Neural cell (in vitro differentiated cells): ENCODE measurements at regions not wholly inside any gene's neighbourhood (a gene's known extent, or its start where the extent isn't known, plus 50 kb on each side); places are given as distances from the start of the nearest gene placed in this dataset.
"Not testable (repeated sequence)": the region's sequence is repeated elsewhere in the genome, so short reads cannot be mapped to it uniquely, and the experiment has no call there.

Source experiments
- H2AFZ ChIP-seq: fragments of 200-600, 300-800 bp; sonication (generic), shearing (Covaris generic); 2 replicates; pipeline ENCODE4 v1.6.0; 2014; ENCODE audit warnings: low read depth, mild to moderate bottlenecking, antibody characterized with exemption, low read length, moderate library complexity
- H3F3A ChIP-seq: fragments of 200-600 bp; shearing (Covaris generic); 2 replicates; pipeline ENCODE4 v1.6.1; 2016; ENCODE audit warnings: mild to moderate bottlenecking, moderate library complexity, mixed read lengths, antibody characterized with exemption, low read length; ENCODE audit not compliant: insufficient read depth, poor library complexity, severe bottlenecking
- H3K27ac ChIP-seq: fragments of 200-600, 300-800 bp; sonication (generic), shearing (Covaris generic); 2 replicates; pipeline ENCODE4 v1.5.1; 2014; ENCODE audit warnings: mild to moderate bottlenecking, low read length, moderate library complexity
- H3K27me3 ChIP-seq: fragments of 300-800, 200-600 bp; sonication (generic), shearing (Covaris generic); 2 replicates; pipeline ENCODE4 v1.6.0; 2014; ENCODE audit warnings: mild to moderate bottlenecking, low read depth, low read length, moderate library complexity; ENCODE audit not compliant: insufficient read depth
- H3K36me3 ChIP-seq: fragments of 300-800, 200-600 bp; sonication (generic), shearing (Covaris generic); 2 replicates; pipeline ENCODE4 v1.5.1; 2014; ENCODE audit warnings: mild to moderate bottlenecking, antibody characterized with exemption, low read length, moderate library complexity; ENCODE audit not compliant: insufficient read depth
- H3K4me2 ChIP-seq: fragments of 300-800, 200-600 bp; sonication (generic), shearing (Covaris generic); 2 replicates; pipeline ENCODE4 v1.6.0; 2014; ENCODE audit warnings: mild to moderate bottlenecking, low read length
- H3K4me3 ChIP-seq: fragments of 300-800, 200-600 bp; sonication (generic), shearing (Covaris generic); 2 replicates; pipeline ENCODE4 v1.5.1; 2014; ENCODE audit warnings: mild to moderate bottlenecking, low read length, moderate library complexity
- H3K79me2 ChIP-seq: fragments of 200-600 bp; shearing (Covaris generic); replicated peaks from 2 replicates; pipeline ENCODE4 v1.6.0; 2014; ENCODE audit warnings: mild to moderate bottlenecking, low read length, moderate library complexity; ENCODE audit not compliant: insufficient read depth
- H3K9ac ChIP-seq: fragments of 300-800, 200-600 bp; sonication (generic), shearing (Covaris generic); 2 replicates; pipeline ENCODE4 v1.6.1; 2016; ENCODE audit warnings: mild to moderate bottlenecking, low read length, mixed read lengths
- H3K9me2 ChIP-seq: fragments of 200-600 bp; shearing (Covaris generic); 2 replicates; pipeline ENCODE4 v1.6.1; 2016; ENCODE audit warnings: mild to moderate bottlenecking, low read length, mixed read lengths; ENCODE audit not compliant: insufficient read depth
- H3K9me3 ChIP-seq: fragments of 200-600, 300-800 bp; sonication (generic), shearing (Covaris generic); 2 replicates; pipeline ENCODE4 v1.6.1; 2016; ENCODE audit warnings: mild to moderate bottlenecking, mixed run types, low read length, moderate library complexity, mixed read lengths
- H4K20me1 ChIP-seq: fragments of 200-600 bp; shearing (Covaris generic); 2 replicates; pipeline ENCODE4 v1.6.1; 2016; ENCODE audit warnings: mild to moderate bottlenecking, mixed run types; ENCODE audit not compliant: insufficient read depth
- EP300 ChIP-seq: fragments of 450-650 bp; conservative IDR thresholded peaks from 2 replicates; pipeline ENCODE4 v1.6.1; 2014; ENCODE audit warnings: antibody characterized with exemption, mild to moderate bottlenecking, moderate library complexity; ENCODE audit not compliant: poor library complexity, severe bottlenecking
- EZH2 ChIP-seq: fragments of 200-600, 300-800 bp; shearing (Covaris generic), sonication (generic); IDR thresholded peaks from 2 replicates; pipeline ENCODE4 v1.6.1; 2014; ENCODE audit warnings: antibody characterized with exemption, low read length, borderline replicate concordance, mild to moderate bottlenecking; ENCODE audit not compliant: insufficient read depth, poor library complexity, severe bottlenecking
- MXI1 ChIP-seq: fragments of 450-650 bp; conservative IDR thresholded peaks from 2 replicates; pipeline ENCODE4 v1.6.1; 2014; ENCODE audit warnings: antibody characterized with exemption, mild to moderate bottlenecking; ENCODE audit not compliant: poor library complexity, severe bottlenecking
- POLR2AphosphoS5 ChIP-seq: IDR thresholded peaks from 2 replicates; pipeline ENCODE4 v1.6.1; 2012
- RAD21 ChIP-seq: fragments of 450-650 bp; conservative IDR thresholded peaks from 2 replicates; pipeline ENCODE4 v1.6.1; 2014; ENCODE audit warnings: antibody characterized with exemption, mild to moderate bottlenecking, moderate library complexity
- SMC3 ChIP-seq: fragments of 450-650 bp; conservative IDR thresholded peaks from 2 replicates; pipeline ENCODE4 v1.6.1; 2014; ENCODE audit warnings: antibody characterized with exemption, mild to moderate bottlenecking, moderate library complexity; ENCODE audit not compliant: poor library complexity
- TAF1 ChIP-seq: IDR thresholded peaks from 2 replicates; pipeline ENCODE4 v1.6.1; 2012; ENCODE audit warnings: low read depth
- TF ChIP-seq, protein P1 (sequence below): fragments of 450-650 bp; IDR thresholded peaks from 2 replicates; pipeline ENCODE4 v1.5.1; 2014; ENCODE audit warnings: antibody characterized with exemption, mild to moderate bottlenecking, moderate library complexity; ENCODE audit not compliant: poor library complexity, severe bottlenecking
- TF ChIP-seq, protein P2 (sequence below): IDR thresholded peaks from 2 replicates; pipeline ENCODE4 v1.6.1; 2012; ENCODE audit warnings: borderline replicate concordance

GRCh38 chr10:45118929-45119328 is 118.2 kb downstream of the ZNF22 start:
- no peaks in the 10 kb centered on the region for H3K79me2 ChIP-seq
- H3F3A ChIP-seq = no peaks in the 10 kb centered on the region
- no peaks in the 10 kb centered on the region for H3K27me3 ChIP-seq
- no peaks in the 10 kb centered on the region for H4K20me1 ChIP-seq
- no peak overlapping the region for H3K27ac ChIP-seq
- no peak overlapping the region for H2AFZ ChIP-seq
- H3K9ac ChIP-seq = no peak overlapping the region
- no peak overlapping the region for H3K4me3 ChIP-seq
- TF ChIP-seq EZH2 (no peak), POLR2AphosphoS5 (no peak), TAF1 (no peak), SMC3 (no peak), MXI1 (no peak), RAD21 (no peak), EP300 (no peak)
- TF ChIP-seq, protein P1, sequence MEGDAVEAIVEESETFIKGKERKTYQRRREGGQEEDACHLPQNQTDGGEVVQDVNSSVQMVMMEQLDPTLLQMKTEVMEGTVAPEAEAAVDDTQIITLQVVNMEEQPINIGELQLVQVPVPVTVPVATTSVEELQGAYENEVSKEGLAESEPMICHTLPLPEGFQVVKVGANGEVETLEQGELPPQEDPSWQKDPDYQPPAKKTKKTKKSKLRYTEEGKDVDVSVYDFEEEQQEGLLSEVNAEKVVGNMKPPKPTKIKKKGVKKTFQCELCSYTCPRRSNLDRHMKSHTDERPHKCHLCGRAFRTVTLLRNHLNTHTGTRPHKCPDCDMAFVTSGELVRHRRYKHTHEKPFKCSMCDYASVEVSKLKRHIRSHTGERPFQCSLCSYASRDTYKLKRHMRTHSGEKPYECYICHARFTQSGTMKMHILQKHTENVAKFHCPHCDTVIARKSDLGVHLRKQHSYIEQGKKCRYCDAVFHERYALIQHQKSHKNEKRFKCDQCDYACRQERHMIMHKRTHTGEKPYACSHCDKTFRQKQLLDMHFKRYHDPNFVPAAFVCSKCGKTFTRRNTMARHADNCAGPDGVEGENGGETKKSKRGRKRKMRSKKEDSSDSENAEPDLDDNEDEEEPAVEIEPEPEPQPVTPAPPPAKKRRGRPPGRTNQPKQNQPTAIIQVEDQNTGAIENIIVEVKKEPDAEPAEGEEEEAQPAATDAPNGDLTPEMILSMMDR = no peak
- TF ChIP-seq, protein P2, sequence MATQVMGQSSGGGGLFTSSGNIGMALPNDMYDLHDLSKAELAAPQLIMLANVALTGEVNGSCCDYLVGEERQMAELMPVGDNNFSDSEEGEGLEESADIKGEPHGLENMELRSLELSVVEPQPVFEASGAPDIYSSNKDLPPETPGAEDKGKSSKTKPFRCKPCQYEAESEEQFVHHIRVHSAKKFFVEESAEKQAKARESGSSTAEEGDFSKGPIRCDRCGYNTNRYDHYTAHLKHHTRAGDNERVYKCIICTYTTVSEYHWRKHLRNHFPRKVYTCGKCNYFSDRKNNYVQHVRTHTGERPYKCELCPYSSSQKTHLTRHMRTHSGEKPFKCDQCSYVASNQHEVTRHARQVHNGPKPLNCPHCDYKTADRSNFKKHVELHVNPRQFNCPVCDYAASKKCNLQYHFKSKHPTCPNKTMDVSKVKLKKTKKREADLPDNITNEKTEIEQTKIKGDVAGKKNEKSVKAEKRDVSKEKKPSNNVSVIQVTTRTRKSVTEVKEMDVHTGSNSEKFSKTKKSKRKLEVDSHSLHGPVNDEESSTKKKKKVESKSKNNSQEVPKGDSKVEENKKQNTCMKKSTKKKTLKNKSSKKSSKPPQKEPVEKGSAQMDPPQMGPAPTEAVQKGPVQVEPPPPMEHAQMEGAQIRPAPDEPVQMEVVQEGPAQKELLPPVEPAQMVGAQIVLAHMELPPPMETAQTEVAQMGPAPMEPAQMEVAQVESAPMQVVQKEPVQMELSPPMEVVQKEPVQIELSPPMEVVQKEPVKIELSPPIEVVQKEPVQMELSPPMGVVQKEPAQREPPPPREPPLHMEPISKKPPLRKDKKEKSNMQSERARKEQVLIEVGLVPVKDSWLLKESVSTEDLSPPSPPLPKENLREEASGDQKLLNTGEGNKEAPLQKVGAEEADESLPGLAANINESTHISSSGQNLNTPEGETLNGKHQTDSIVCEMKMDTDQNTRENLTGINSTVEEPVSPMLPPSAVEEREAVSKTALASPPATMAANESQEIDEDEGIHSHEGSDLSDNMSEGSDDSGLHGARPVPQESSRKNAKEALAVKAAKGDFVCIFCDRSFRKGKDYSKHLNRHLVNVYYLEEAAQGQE = no peak
- H3K9me2 ChIP-seq = no peaks in the 10 kb centered on the region
- no peaks in the 10 kb centered on the region for H3K9me3 ChIP-seq
- no peaks in the 10 kb centered on the region for H3K36me3 ChIP-seq
- no peak overlapping the region for H3K4me2 ChIP-seq

DNA sequence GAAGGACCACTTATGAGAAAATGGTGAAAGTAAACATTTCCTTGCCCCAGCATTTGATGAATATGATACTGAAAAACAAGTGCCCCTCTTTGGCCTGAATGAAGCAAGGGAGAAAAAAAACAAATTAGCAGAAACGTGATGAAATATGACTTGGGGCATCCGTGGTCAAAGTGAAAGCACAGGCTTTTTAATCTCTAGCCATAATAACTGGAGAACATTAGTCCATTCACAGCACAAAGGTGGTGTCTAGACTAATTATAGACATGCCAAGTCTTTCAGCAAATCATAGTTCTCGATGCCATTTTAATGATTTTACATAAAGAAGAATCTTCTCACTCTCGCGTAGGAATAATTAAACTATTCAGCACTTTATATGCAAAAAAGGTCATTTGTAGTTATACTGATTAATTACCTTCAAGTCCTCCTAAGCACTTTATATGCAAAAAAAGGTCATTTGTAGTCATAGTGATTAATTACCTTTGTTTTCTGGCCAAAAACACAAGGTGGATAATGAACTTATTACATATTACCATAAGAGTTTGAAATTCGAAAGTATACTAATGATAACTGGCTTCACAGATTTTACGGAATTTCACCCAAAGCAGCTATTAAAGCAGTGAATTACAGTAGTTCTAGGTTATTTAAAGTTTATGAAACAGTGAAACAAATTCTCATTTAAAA is 121.6 kb downstream of the ZNF22 start:
- not testable (repeated sequence) for H3K36me3 ChIP-seq, H3K27me3 ChIP-seq, H3K4me2 ChIP-seq, H3F3A ChIP-seq, H2AFZ ChIP-seq, H3K9me3 ChIP-seq, H3K27ac ChIP-seq, H3K79me2 ChIP-seq, H3K9ac ChIP-seq, H4K20me1 ChIP-seq, H3K9me2 ChIP-seq, H3K4me3 ChIP-seq
